Kidney (tissue), 13 donors: ENCODE measurements at regions not wholly inside any gene's neighbourhood (a gene's known extent, or its start where the extent isn't known, plus 50 kb on each side); places are given as distances from the start of the nearest gene placed in this dataset.

Source experiments
- DNase-seq, 5 donors: peaks; one replicate each; pipeline ENCODE4 v3.0.0-alpha.2; 2013 to 2020
- FAIRE-seq: peaks from 2 replicates; lab custom pipeline; 2012; peaks lifted over from hg19 to GRCh38; lab: Jason Lieb, UNC
- H3K27ac ChIP-seq, 2 donors: one replicate each; pipeline ENCODE4 v1.7.0; 2013; ENCODE audit warnings: low read depth in 2 of 2, low read length in 2 of 2, inconsistent platforms in 1 of 2
- H3K27me3 ChIP-seq: one replicate; pipeline ENCODE4 v1.7.1; 2013; ENCODE audit warnings: low read length, inconsistent platforms; ENCODE audit not compliant: control insufficient read depth, insufficient read depth
- H3K36me3 ChIP-seq, 3 donors: one replicate each; pipeline versions ENCODE4 v1.7.0 to v1.7.1; 2013; ENCODE audit warnings: low read length in 3 of 3, control low read depth in 1 of 3, inconsistent platforms in 1 of 3; ENCODE audit not compliant: insufficient read depth in 3 of 3, control insufficient read depth in 2 of 3
- H3K4me1 ChIP-seq, 3 donors: one replicate each; pipeline versions ENCODE4 v1.7.0 to v1.7.1; 2013; ENCODE audit warnings: low read length in 3 of 3, inconsistent platforms in 1 of 3, low read depth in 1 of 3; ENCODE audit not compliant: control insufficient read depth in 2 of 3, insufficient read depth in 2 of 3
- H3K4me3 ChIP-seq, 3 donors: one replicate each; pipeline versions ENCODE4 v1.7.0 to v1.8.1; 2013; ENCODE audit warnings: low read length in 3 of 3, control low read depth in 1 of 3, inconsistent platforms in 1 of 3
- H3K9ac ChIP-seq, 3 donors: one replicate each; pipeline versions ENCODE4 v1.7.0 to v1.7.1; 2013; ENCODE audit warnings: low read length in 3 of 3, control low read depth in 1 of 3, inconsistent platforms in 1 of 3
- H3K9me3 ChIP-seq, 3 donors: one replicate each; pipeline versions ENCODE4 v1.7.0 to v1.7.1; 2013; ENCODE audit warnings: low read length in 3 of 3, control low read depth in 1 of 3, inconsistent platforms in 1 of 3; ENCODE audit not compliant: control insufficient read depth in 2 of 3, insufficient read depth in 1 of 3
- CTCF ChIP-seq: IDR thresholded peaks from 3 replicates; pipeline ENCODE4 v1.5.1; 2012; ENCODE audit warnings: mild to moderate bottlenecking, moderate library complexity, borderline replicate concordance; ENCODE audit not compliant: insufficient read depth; ENCODE audit errors: extremely low read depth
- intact Hi-C: fragments of 100-400 bp; cut with DNase I; formaldehyde crosslinking; loops from one replicate; pipeline ENCODE4 v1.11.1; 2022
- donor health status: control.
- donor health status: control.
- donor health status: control.
- donor health status: control.
- donor health status: control.
- donor health status: DM: yes; HTN: yes; CAD: no.
- donor health status: Normal renal cell carcinoma (clear cell type).

DNA sequence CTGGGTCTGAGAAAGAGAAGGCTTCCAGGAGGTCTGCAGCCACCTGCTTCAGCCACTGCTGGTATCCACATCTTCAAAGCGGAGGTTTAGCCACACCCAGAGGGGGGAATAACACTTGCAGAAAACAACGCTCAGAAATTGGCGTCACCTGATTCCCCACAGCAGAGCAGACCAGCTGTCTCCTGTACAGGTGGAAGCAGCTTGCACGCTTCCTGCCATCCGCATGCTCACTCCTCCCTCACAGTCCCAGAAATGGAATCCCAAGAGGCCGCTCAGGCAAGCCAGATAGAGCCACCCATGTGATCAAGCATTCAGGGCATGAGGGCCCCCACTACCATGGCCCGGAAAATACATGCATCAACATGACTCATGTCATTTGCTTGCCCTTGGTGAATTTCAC, 112.2 kb upstream of the DIO3 start:
- intact Hi-C loops: no loop called here
- H3K4me3 ChIP-seq: no peak overlapping the region
- FAIRE-seq (no peak), DNase-seq (no peak)
- TF ChIP-seq CTCF: no peak
- peaks cover 2% of the 10 kb centered on the region for H3K27me3 ChIP-seq
- no peaks in the 10 kb centered on the region for H3K36me3 ChIP-seq
- no peak overlapping the region for H3K9ac ChIP-seq
- H3K4me1 ChIP-seq: no peaks in the 10 kb centered on the region
- no peaks in the 10 kb centered on the region for H3K9me3 ChIP-seq
- H3K27ac ChIP-seq: no peak overlapping the region

- no peaks in the 10 kb centered on the region for H3K4me1 ChIP-seq
- peaks cover 19% of the 10 kb centered on the region for H3K27me3 ChIP-seq
- no peaks in the 10 kb centered on the region for H3K36me3 ChIP-seq
- no peak overlapping the region for H3K9ac ChIP-seq
- DNase-seq (no peak), FAIRE-seq (no peak)
- intact Hi-C loops: no loop called here
- TF ChIP-seq CTCF: no peak
- no peak overlapping the region for H3K4me3 ChIP-seq
- H3K9me3 ChIP-seq: no peaks in the 10 kb centered on the region
- H3K27ac ChIP-seq: no peak overlapping the region
These were observed 110.1 kb upstream of the DIO3 start for GRCh38 chr14:101451166-101451565.

DNA sequence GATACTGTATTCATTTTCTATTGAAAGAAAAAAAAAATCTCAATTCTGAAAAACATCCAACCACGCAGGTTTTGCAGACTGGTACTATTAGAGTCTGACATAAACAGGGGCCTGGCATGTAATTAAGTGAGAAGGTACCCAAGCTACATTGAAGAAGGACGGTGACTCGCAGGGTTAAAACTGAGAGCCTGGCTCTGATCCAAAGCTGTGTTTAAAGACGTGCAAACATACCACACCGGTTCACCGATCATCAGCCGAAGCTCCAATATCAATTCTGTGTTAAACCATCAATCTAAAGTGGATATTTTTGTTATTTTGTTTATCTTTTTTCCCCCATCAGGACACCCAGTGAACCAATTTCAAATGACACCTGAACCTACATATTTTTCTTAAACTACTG, 108.1 kb upstream of the DIO3 start:
- TF ChIP-seq CTCF: no peak
- Histone ChIP-seq H3K9ac (no peak overlapping the region), H3K9me3 (no peaks in the 10 kb centered on the region), H3K27ac (no peak overlapping the region), H3K4me3 (no peak overlapping the region), H3K36me3 (no peaks in the 10 kb centered on the region), H3K4me1 (no peaks in the 10 kb centered on the region), H3K27me3 (peaks cover 25% of the 10 kb centered on the region)
- FAIRE-seq (no peak), DNase-seq (no peak)
- intact Hi-C loops: no loop called here

GRCh38 chr14:101454229-101454628, 107.1 kb upstream of the DIO3 start:
- Histone ChIP-seq H3K4me3 (no peak overlapping the region), H3K36me3 (no peaks in the 10 kb centered on the region), H3K27ac (no peak overlapping the region), H3K9ac (no peak overlapping the region), H3K9me3 (no peaks in the 10 kb centered on the region), H3K4me1 (no peaks in the 10 kb centered on the region), H3K27me3 (peaks cover 25% of the 10 kb centered on the region)
- DNase-seq (no peak), FAIRE-seq (no peak)
- no peak for TF ChIP-seq CTCF
- intact Hi-C loops: no loop called here
